ENCODE measurements at regions not wholly inside any gene's neighbourhood (a gene's known extent, or its start where the extent isn't known, plus 50 kb on each side); places are given as distances from the start of the nearest gene placed in this dataset.

DNA sequence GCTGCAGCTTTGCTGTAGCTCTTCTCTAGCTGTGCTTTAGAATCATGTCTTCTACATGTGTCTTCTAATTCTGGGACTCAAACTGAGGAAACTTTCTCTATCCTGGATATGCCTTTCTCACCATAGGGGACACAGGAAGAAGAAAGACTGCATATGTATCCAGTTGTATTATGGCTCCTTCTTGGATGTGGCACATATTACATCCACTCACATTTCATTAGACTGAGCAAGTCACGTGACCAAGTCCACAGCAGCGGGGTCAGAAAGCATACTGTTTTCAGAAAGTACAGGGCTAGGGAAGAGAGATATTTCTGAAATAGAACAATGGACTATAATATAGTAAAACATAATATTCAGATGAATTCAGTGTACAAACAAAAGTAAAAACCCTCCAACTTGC, 187.6 kb upstream of the RIMS1 start:
- no peak for DNase-seq
- H3K9me3 ChIP-seq = no peaks in the 10 kb centered on the region
- H3K4me1 ChIP-seq = no peaks in the 10 kb centered on the region
- no peaks in the 10 kb centered on the region for H3K36me3 ChIP-seq (ENCODE audit: low read depth, missing control alignments)
- H3K27me3 ChIP-seq = no peaks in the 10 kb centered on the region
- no peak overlapping the region for H3K4me3 ChIP-seq
- no peak for TF ChIP-seq POLR2A (IDR thresholded peaks at IDR 0.05)
- TF ChIP-seq, protein P1, sequence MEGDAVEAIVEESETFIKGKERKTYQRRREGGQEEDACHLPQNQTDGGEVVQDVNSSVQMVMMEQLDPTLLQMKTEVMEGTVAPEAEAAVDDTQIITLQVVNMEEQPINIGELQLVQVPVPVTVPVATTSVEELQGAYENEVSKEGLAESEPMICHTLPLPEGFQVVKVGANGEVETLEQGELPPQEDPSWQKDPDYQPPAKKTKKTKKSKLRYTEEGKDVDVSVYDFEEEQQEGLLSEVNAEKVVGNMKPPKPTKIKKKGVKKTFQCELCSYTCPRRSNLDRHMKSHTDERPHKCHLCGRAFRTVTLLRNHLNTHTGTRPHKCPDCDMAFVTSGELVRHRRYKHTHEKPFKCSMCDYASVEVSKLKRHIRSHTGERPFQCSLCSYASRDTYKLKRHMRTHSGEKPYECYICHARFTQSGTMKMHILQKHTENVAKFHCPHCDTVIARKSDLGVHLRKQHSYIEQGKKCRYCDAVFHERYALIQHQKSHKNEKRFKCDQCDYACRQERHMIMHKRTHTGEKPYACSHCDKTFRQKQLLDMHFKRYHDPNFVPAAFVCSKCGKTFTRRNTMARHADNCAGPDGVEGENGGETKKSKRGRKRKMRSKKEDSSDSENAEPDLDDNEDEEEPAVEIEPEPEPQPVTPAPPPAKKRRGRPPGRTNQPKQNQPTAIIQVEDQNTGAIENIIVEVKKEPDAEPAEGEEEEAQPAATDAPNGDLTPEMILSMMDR (IDR thresholded peaks at IDR 0.05) = no peak
- no peak overlapping the region for H3K27ac ChIP-seq
- intact Hi-C loops (cut with DNase I; ENCODE audit: low total_unique reads) = no loop called here
- WGBS, 2 donors = 91 to 95% methylated on average over 2 of the region's 2 CpGs

DNA sequence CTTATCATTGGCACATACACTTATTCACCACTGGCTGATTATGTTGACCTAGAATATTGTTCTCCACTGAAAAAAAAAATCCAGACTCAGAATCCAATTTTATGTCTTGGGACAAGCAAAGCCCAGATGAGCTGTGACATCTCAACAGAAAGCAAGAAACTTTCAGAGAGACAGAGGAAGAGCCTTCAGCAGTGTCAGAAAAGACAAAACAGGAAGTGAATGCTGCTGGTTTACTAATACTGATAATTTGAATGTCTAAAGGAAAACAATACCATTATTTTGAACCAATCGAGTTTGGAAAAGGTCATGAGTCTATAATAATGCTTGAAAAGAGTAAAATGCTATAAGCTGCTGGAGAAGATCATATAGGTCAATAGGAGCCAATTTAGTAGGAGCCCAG, 179.8 kb upstream of the RIMS1 start:
- 30% methylated on average over 1 of the region's 1 CpG for WGBS, 2 donors
- no peak for DNase-seq
- Histone ChIP-seq H3K27me3 (no peaks in the 10 kb centered on the region), H3K4me3 (no peak overlapping the region), H3K4me1 (no peaks in the 10 kb centered on the region), H3K27ac (no peak overlapping the region), H3K36me3 (ENCODE audit: low read depth, missing control alignments) (no peaks in the 10 kb centered on the region), H3K9me3 (no peaks in the 10 kb centered on the region)
- TF ChIP-seq, protein P1 (IDR thresholded peaks at IDR 0.05) = no peak
- no peak for TF ChIP-seq POLR2A (IDR thresholded peaks at IDR 0.05)
- intact Hi-C loops (cut with DNase I; ENCODE audit: low total_unique reads) = no loop called here

DNA sequence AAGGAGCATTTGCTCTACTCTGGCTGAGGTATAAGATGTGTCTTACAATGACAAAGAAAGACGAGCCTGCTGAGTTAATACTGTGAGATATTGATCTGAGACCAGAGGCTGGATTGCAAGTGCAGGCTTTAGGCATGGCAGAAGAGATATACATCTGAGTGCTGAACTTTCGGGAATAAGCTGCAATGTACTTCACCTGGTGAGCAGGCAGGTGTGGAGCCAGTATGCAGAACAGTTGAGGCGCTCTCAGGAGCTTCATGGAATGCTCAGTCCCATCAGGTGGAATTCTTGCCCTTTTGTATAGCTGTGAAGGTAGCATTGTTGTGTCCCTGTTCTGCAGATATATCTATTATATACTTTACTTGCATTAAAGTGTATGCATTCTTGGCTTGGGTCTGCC, 179.3 kb upstream of the RIMS1 start:
- 83 to 93% methylated on average over 3 of the region's 3 CpGs for WGBS, 2 donors
- TF ChIP-seq POLR2A (IDR thresholded peaks at IDR 0.05) = no peak
- TF ChIP-seq, protein P1 (IDR thresholded peaks at IDR 0.05) = no peak

DNA sequence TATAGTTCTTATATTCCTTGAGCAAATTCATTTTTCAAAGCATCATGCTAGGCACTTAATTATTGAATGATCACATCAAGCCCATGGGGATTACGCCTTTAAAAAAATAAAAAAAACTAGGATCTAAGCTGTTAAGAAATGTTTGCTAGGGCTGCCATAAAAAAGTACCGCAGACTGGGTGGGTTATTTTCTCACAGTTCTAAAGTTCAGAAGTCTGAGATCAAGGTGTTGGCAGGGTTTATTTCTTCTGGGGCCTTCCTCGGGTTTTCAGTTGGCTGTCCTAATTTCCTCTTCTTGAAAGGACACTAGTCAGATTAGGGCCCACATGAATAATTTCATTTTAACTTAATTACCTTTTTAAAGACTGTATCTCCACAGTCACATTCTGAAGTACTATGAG, 165.6 kb upstream of the RIMS1 start:
- Histone ChIP-seq H3K4me3 (no peak overlapping the region), H3K36me3 (ENCODE audit: low read depth, missing control alignments) (no peaks in the 10 kb centered on the region), H3K27me3 (no peaks in the 10 kb centered on the region), H3K27ac (no peak overlapping the region), H3K4me1 (no peaks in the 10 kb centered on the region), H3K9me3 (no peaks in the 10 kb centered on the region)
- intact Hi-C loops (cut with DNase I; ENCODE audit: low total_unique reads) = no loop called here
- DNase-seq = no peak
- TF ChIP-seq POLR2A (IDR thresholded peaks at IDR 0.05) = no peak
- TF ChIP-seq, protein P1 (IDR thresholded peaks at IDR 0.05) = no peak
- WGBS, 2 donors = 43 to 66% methylated on average over 3 of the region's 3 CpGs

More for the DNA sequence above, 179.3 kb upstream of the RIMS1 start:
- no peaks in the 10 kb centered on the region for H3K4me1 ChIP-seq
- no peak for DNase-seq
- no peak overlapping the region for H3K4me3 ChIP-seq
- H3K36me3 ChIP-seq (ENCODE audit: low read depth, missing control alignments) = no peaks in the 10 kb centered on the region
- no peak overlapping the region for H3K27ac ChIP-seq
- no peaks in the 10 kb centered on the region for H3K27me3 ChIP-seq
- intact Hi-C loops (cut with DNase I; ENCODE audit: low total_unique reads) = no loop called here
- H3K9me3 ChIP-seq = no peaks in the 10 kb centered on the region

DNA sequence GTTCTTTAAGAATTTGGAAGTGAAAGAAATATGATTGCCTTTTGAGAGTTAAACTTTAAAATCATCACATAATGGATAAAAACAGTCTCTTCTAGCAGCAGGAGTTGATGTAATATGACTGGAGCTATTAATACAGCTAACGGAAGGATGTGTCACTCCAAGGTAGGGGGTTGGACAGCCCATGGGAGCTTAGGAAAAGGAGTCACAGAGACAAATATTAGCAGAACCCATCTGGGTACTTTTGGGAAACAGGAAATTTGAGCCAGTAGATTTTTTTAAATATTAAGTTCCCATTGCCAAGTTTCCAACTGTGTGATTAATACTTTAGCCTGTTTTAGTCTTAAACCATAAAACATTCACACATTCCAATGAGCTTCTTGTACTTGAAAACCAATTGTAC, 164.7 kb upstream of the RIMS1 start:
- no peaks in the 10 kb centered on the region for H3K9me3 ChIP-seq
- DNase-seq = no peak
- H3K4me3 ChIP-seq = no peak overlapping the region
- intact Hi-C loops (cut with DNase I; ENCODE audit: low total_unique reads) = no loop called here
- H3K36me3 ChIP-seq (ENCODE audit: low read depth, missing control alignments) = no peaks in the 10 kb centered on the region
- no peak overlapping the region for H3K27ac ChIP-seq
- no peak for TF ChIP-seq POLR2A (IDR thresholded peaks at IDR 0.05)
- TF ChIP-seq, protein P1 (IDR thresholded peaks at IDR 0.05) = no peak
- no peaks in the 10 kb centered on the region for H3K4me1 ChIP-seq
- H3K27me3 ChIP-seq = no peaks in the 10 kb centered on the region
- 53 to 84% methylated on average over 1 of the region's 1 CpG for WGBS, 2 donors

All from testis (tissue), 2 donors.